Neural progenitor cell (in vitro differentiated cells): ENCODE measurements at regions not wholly inside any gene's neighbourhood (a gene's known extent, or its start where the extent isn't known, plus 50 kb on each side); places are given as distances from the start of the nearest gene placed in this dataset.

Experiments used
- CTCF ChIP-seq: fragments of 200-600 bp; sonication (generic); IDR thresholded peaks from 2 replicates; pipeline ENCODE4 v1.5.1; 2017; ENCODE audit warnings: antibody characterized with exemption, mild to moderate bottlenecking
- EZH2 ChIP-seq: fragments of 200-600 bp; sonication (generic); IDR thresholded peaks from 2 replicates; pipeline ENCODE4 v1.6.1; 2017; ENCODE audit warnings: antibody characterized with exemption, mild to moderate bottlenecking, moderate library complexity

GRCh38 chr13:65679240-65679639 is 1550.9 kb downstream of the PCDH9 start:
- no peak for TF ChIP-seq CTCF
- TF ChIP-seq EZH2, result no peak
